NCI-H128 (cell line): ENCODE measurements at regions not wholly inside any gene's neighbourhood (a gene's known extent, or its start where the extent isn't known, plus 50 kb on each side); places are given as distances from the start of the nearest gene placed in this dataset.

Source experiments
- DNase-seq: peaks from one replicate; lab custom pipeline; 2025; ENCODE audit not compliant: unreplicated experiment; lab: John Stamatoyannopoulos, UW

GRCh38 chr12:124241776-124242528 lies 52.9 kb upstream of the RFLNA start:
- no peak for DNase-seq

- DNase-seq, result no peak
Measured at GRCh38 chr12:124242529-124243065, 52.3 kb upstream of the RFLNA start.

- DNase-seq, result no peak
Measured at GRCh38 chr12:124243936-124244335, 51.0 kb upstream of the RFLNA start.
